ENCODE measurements at regions not wholly inside any gene's neighbourhood (a gene's known extent, or its start where the extent isn't known, plus 50 kb on each side); places are given as distances from the start of the nearest gene placed in this dataset.
A peak's percentile ranks its signal among the peaks of the same experiment; 100 is the strongest.

GRCh38 chr15:92565351-92566125 lies 90.0 kb downstream of the FAM174B start:
- DNase-seq = no peak

- no peak for DNase-seq
Measured at GRCh38 chr15:92561754-92562153, 93.8 kb downstream of the FAM174B start.

GRCh38 chr15:92553317-92553716 lies 102.3 kb downstream of the FAM174B start:
- DNase-seq = no peak

GRCh38 chr15:92545996-92546395 lies 109.6 kb downstream of the FAM174B start:
- no peak for DNase-seq

- no peak for DNase-seq
Measured at GRCh38 chr15:92541291-92542200, 114.0 kb downstream of the FAM174B start.

GRCh38 chr15:92538115-92538514 lies 117.5 kb downstream of the FAM174B start:
- DNase-seq = no peak

GRCh38 chr15:92533298-92533697 lies 122.3 kb downstream of the FAM174B start:
- no peak for DNase-seq

GRCh38 chr15:92531406-92531805 lies 124.2 kb downstream of the FAM174B start:
- no peak for DNase-seq

- DNase-seq = no peak
Measured at GRCh38 chr15:92528736-92529135, 126.8 kb downstream of the FAM174B start.

GRCh38 chr15:92527197-92527596 lies 128.4 kb downstream of the FAM174B start:
- no peak for DNase-seq

GRCh38 chr15:92525758-92526245 lies 129.8 kb downstream of the FAM174B start:
- DNase-seq = no peak

GRCh38 chr15:92524874-92525565 lies 130.6 kb downstream of the FAM174B start:
- DNase-seq = no peak

GRCh38 chr15:92524161-92524560 lies 130.5 kb downstream of the ST8SIA2 start:
- DNase-seq = no peak

- no peak for DNase-seq
Measured at GRCh38 chr15:92523176-92523575, 129.5 kb downstream of the ST8SIA2 start.

- peak; percentile 22 for DNase-seq
Measured at GRCh38 chr15:92521624-92522008, 127.9 kb downstream of the ST8SIA2 start.

GRCh38 chr15:92520914-92521623 lies 127.4 kb downstream of the ST8SIA2 start:
- no peak for DNase-seq

GRCh38 chr15:92519709-92520108 lies 126.0 kb downstream of the ST8SIA2 start:
- DNase-seq = no peak

All from 8988T (cell line).